ENCODE measurements at regions not wholly inside any gene's neighbourhood (a gene's known extent, or its start where the extent isn't known, plus 50 kb on each side); places are given as distances from the start of the nearest gene placed in this dataset.

DNA sequence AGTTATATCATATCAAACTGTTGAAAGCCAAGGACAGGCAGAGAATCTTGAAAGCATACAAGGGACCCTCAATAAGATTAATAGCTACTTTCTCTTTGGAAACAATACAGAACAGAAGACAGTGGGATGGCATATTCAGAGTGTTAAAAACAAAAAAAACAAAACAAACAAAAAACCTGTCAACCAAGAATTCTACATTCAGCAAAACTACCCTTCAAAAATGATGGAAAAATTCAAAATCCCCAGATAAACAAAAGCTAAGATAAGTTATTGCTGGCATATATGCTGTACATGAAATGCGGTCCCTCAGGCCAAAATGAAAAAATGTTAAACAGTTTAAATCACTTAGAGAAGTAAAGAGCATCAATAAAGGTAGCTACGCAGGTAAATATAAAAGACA, 425.1 kb downstream of the ACTL7B start:
- no peak overlapping the region for H3K4ac ChIP-seq (ENCODE audit: low read depth, low read length)
- H3K18ac ChIP-seq (ENCODE audit: low read depth, low read length): no peak overlapping the region
- H3K23ac ChIP-seq (ENCODE audit: low read depth, low read length): no peak overlapping the region
- no peak overlapping the region for H4K8ac ChIP-seq (ENCODE audit: low read depth in 2 of 2, low read length in 2 of 2)
- no peak overlapping the region for H3K27ac ChIP-seq (ENCODE audit: insufficient read depth, low read length)
- H2AFZ ChIP-seq (replicated peaks; ENCODE audit: low read length, poor library complexity): no peak overlapping the region
- no peak for TF ChIP-seq MAFK (IDR thresholded peaks at IDR 0.05; ENCODE audit: low read depth, low read length)
- TF ChIP-seq, protein P1, sequence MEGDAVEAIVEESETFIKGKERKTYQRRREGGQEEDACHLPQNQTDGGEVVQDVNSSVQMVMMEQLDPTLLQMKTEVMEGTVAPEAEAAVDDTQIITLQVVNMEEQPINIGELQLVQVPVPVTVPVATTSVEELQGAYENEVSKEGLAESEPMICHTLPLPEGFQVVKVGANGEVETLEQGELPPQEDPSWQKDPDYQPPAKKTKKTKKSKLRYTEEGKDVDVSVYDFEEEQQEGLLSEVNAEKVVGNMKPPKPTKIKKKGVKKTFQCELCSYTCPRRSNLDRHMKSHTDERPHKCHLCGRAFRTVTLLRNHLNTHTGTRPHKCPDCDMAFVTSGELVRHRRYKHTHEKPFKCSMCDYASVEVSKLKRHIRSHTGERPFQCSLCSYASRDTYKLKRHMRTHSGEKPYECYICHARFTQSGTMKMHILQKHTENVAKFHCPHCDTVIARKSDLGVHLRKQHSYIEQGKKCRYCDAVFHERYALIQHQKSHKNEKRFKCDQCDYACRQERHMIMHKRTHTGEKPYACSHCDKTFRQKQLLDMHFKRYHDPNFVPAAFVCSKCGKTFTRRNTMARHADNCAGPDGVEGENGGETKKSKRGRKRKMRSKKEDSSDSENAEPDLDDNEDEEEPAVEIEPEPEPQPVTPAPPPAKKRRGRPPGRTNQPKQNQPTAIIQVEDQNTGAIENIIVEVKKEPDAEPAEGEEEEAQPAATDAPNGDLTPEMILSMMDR (conservative IDR thresholded peaks at IDR 0.05; ENCODE audit: low read depth, low read length): no peak
- no peak for TF ChIP-seq CEBPB (IDR thresholded peaks at IDR 0.05; ENCODE audit: low read depth, low read length)
- TF ChIP-seq SMC3 (IDR thresholded peaks at IDR 0.05; ENCODE audit: low read depth, low read length): no peak
- TF ChIP-seq MAZ (IDR thresholded peaks at IDR 0.05; ENCODE audit: borderline replicate concordance, low read depth, low read length): no peak
- TF ChIP-seq, protein P2, sequence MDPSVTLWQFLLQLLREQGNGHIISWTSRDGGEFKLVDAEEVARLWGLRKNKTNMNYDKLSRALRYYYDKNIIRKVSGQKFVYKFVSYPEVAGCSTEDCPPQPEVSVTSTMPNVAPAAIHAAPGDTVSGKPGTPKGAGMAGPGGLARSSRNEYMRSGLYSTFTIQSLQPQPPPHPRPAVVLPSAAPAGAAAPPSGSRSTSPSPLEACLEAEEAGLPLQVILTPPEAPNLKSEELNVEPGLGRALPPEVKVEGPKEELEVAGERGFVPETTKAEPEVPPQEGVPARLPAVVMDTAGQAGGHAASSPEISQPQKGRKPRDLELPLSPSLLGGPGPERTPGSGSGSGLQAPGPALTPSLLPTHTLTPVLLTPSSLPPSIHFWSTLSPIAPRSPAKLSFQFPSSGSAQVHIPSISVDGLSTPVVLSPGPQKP (IDR thresholded peaks at IDR 0.05; ENCODE audit: borderline replicate concordance, low read depth, low read length): no peak
- no peak for TF ChIP-seq RFX5 (IDR thresholded peaks at IDR 0.05; ENCODE audit: low read depth, low read length)
- TF ChIP-seq, protein P3, sequence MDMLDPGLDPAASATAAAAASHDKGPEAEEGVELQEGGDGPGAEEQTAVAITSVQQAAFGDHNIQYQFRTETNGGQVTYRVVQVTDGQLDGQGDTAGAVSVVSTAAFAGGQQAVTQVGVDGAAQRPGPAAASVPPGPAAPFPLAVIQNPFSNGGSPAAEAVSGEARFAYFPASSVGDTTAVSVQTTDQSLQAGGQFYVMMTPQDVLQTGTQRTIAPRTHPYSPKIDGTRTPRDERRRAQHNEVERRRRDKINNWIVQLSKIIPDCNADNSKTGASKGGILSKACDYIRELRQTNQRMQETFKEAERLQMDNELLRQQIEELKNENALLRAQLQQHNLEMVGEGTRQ (IDR thresholded peaks at IDR 0.05; ENCODE audit: low read depth, low read length): no peak
- no peak for TF ChIP-seq RCOR1 (IDR thresholded peaks at IDR 0.05; ENCODE audit: insufficient replicate concordance, low read length)
- no peak for TF ChIP-seq NFE2L2 (IDR thresholded peaks at IDR 0.05; ENCODE audit: low read depth, low read length)
- no peak for TF ChIP-seq MXI1 (IDR thresholded peaks at IDR 0.05; ENCODE audit: borderline replicate concordance, low read depth, low read length)
- no peak for TF ChIP-seq BHLHE40 (IDR thresholded peaks at IDR 0.05; ENCODE audit: low read depth, low read length)
- TF ChIP-seq CHD1 (IDR thresholded peaks at IDR 0.05; ENCODE audit: low read depth, low read length): no peak
- TF ChIP-seq FOS (IDR thresholded peaks at IDR 0.05; ENCODE audit: low read depth, low read length): no peak
- no peak for TF ChIP-seq RAD21 (IDR thresholded peaks at IDR 0.05; ENCODE audit: low read length)
- no peak for TF ChIP-seq POLR2A (IDR thresholded peaks at IDR 0.05; ENCODE audit: low read depth, low read length)
- no peak overlapping the region for H2BK5ac ChIP-seq (ENCODE audit: low read depth, low read length, poor library complexity, severe bottlenecking)
- H3K27me3 ChIP-seq (ENCODE audit: control insufficient read depth, insufficient read depth, low read length): no peaks in the 10 kb centered on the region
- H4K20me1 ChIP-seq (ENCODE audit: insufficient read depth, low read length): no peaks in the 10 kb centered on the region
- H2AK5ac ChIP-seq (ENCODE audit: low read depth, low read length): no peak overlapping the region
- no CpG with 5 or more reads among the region's 2 CpGs for WGBS, 2 experiments (ENCODE audit: extremely low coverage in 2 of 2, insufficient read length in 1 of 2)
- peaks cover 3% of the 10 kb centered on the region; the same call in 1 of the 2 replicates for H3K9me3 ChIP-seq (ENCODE audit: control insufficient read depth, insufficient read depth, low read length)
- H3K36me3 ChIP-seq (ENCODE audit: control insufficient read depth, insufficient read depth, low read length): no peaks in the 10 kb centered on the region
- dilution Hi-C loops (cut with HindIII; ENCODE audit: low sequenced_read_pairs, unreplicated experiment) (no loop called here), in situ Hi-C loops (cut with MboI; ENCODE audit: low sequenced_read_pairs) (no loop called here), intact Hi-C loops (cut with micrococcal nuclease) (no loop called here)
- no peak overlapping the region for H2BK15ac ChIP-seq (ENCODE audit: low read depth, low read length)
- no peak overlapping the region for H3K9ac ChIP-seq (ENCODE audit: low read depth, low read length)
- ChIA-PET CTCF (no interaction called here), POLR2A (ENCODE audit: unreplicated experiment) (no interaction called here)
- DNase-seq: no peak
- H3K56ac ChIP-seq (ENCODE audit: extremely low read depth, insufficient read depth, low read length): no peak overlapping the region
- no peak overlapping the region for H3K4me3 ChIP-seq (ENCODE audit: insufficient read depth, low read depth, low read length)
- H3K4me2 ChIP-seq (ENCODE audit: low read depth, low read length): no peak overlapping the region
- no peak overlapping the region for H2BK120ac ChIP-seq (ENCODE audit: low read depth, low read length)
- H4K91ac ChIP-seq (ENCODE audit: insufficient read depth, low read depth, low read length): no peak overlapping the region
- no peaks in the 10 kb centered on the region for H3K9me1 ChIP-seq (ENCODE audit: insufficient read depth, low read length)
- BruUV-seq (replicated peaks): no TSS peak
- ATAC-seq (ENCODE audit: low read depth): no peak
- H4K5ac ChIP-seq (ENCODE audit: low read depth, low read length): no peak overlapping the region
- H2AK9ac ChIP-seq (replicated peaks; ENCODE audit: low read depth, low read length, poor library complexity): no peak overlapping the region
- H3K4me1 ChIP-seq (ENCODE audit: control insufficient read depth, insufficient read depth, low read length): peaks cover 1% of the 10 kb centered on the region; the same call in 1 of the 2 replicates
- no peak overlapping the region for H2BK20ac ChIP-seq (ENCODE audit: low read depth, low read length)
- H3K79me1 ChIP-seq (ENCODE audit: low read depth in 1 of 2, low read length in 2 of 2): no peaks in the 10 kb centered on the region
- no peak overlapping the region for H3K14ac ChIP-seq (replicated peaks; ENCODE audit: low read depth, low read length)
